HEK293 (cell line): ENCODE measurements at regions not wholly inside any gene's neighbourhood (a gene's known extent, or its start where the extent isn't known, plus 50 kb on each side); places are given as distances from the start of the nearest gene placed in this dataset.

Experiments
- CTCF ChIA-PET: fragments of 350-600 bp; formaldehyde crosslinking; extraction: SDS; loops from one replicate; lab custom pipeline; 2021; ENCODE audit warnings: antibody characterized with exemption; lab: Yijun Ruan, JAX
- POLR2A ChIA-PET: fragments of 300-600 bp; formaldehyde crosslinking; extraction: SDS; loops from one replicate; lab custom pipeline; 2020; ENCODE audit warnings: antibody characterized with exemption, inconsistent platforms; lab: Yijun Ruan, JAX
- H3K27ac ChIP-seq: fragments of 200-500 bp; sonication (Bioruptor generic); 2 replicates; pipeline ENCODE4 v1.5.1; 2014; ENCODE audit warnings: low read depth, low read length, control low read depth, inconsistent platforms; ENCODE audit errors: extremely low read depth
- H3K36me3 ChIP-seq, 2 experiments: fragments of 200-500 bp in 1 of 2; sonication (Bioruptor generic) in 1 of 2; 1 replicate in 1 of 2; 2 replicates in 1 of 2; pipeline ENCODE4 v1.5.1; 2014 to 2017; ENCODE audit warnings: inconsistent platforms in 2 of 2, low read length in 2 of 2; ENCODE audit not compliant: control insufficient read depth in 2 of 2, insufficient read depth in 1 of 2
- H3K4me1 ChIP-seq: fragments of 200-500 bp; sonication (Bioruptor generic); 2 replicates; pipeline ENCODE4 v1.5.1; 2014; ENCODE audit warnings: mild to moderate bottlenecking, low read length, inconsistent platforms; ENCODE audit not compliant: control insufficient read depth, insufficient read depth
- H3K4me3 ChIP-seq: 2 replicates; pipeline ENCODE4 v1.5.1; 2011; ENCODE audit warnings: low read depth, mild to moderate bottlenecking, control low read depth, low read length, moderate library complexity
- H3K9me3 ChIP-seq: fragments of 200-500 bp; sonication (Bioruptor generic); 2 replicates; pipeline ENCODE4 v1.5.1; 2014; ENCODE audit warnings: low read depth, low read length, inconsistent platforms; ENCODE audit not compliant: control insufficient read depth, insufficient read depth
- EGR2 ChIP-seq: fragments of 450-650 bp; formaldehyde crosslinking; IDR thresholded peaks from 2 replicates; pipeline ENCODE4 v1.5.1; 2016; ENCODE audit warnings: low read depth, missing biosample characterization, missing genetic modification characterization
- KLF8 ChIP-seq: fragments of 450-650 bp; formaldehyde crosslinking; IDR thresholded peaks from 2 replicates; pipeline ENCODE4 v1.5.1; 2016; ENCODE audit warnings: missing biosample characterization, missing genetic modification characterization
- PRDM4 ChIP-seq: fragments of 450-650 bp; formaldehyde crosslinking; IDR thresholded peaks from 2 replicates; pipeline ENCODE4 v1.5.1; 2017; ENCODE audit warnings: missing biosample characterization, missing genetic modification characterization
- REPIN1 ChIP-seq: fragments of 450-650 bp; formaldehyde crosslinking; IDR thresholded peaks from 2 replicates; pipeline ENCODE4 v1.5.1; 2017; ENCODE audit warnings: missing biosample characterization, missing genetic modification characterization, low read depth
- SP2 ChIP-seq: fragments of 450-650 bp; formaldehyde crosslinking; IDR thresholded peaks from 2 replicates; pipeline ENCODE4 v1.5.1; 2016; ENCODE audit warnings: missing biosample characterization, missing genetic modification characterization
- YY2 ChIP-seq: fragments of 450-650 bp; formaldehyde crosslinking; IDR thresholded peaks from 2 replicates; pipeline ENCODE4 v1.5.1; 2016; ENCODE audit warnings: missing biosample characterization, missing genetic modification characterization
- ZBTB21 ChIP-seq: fragments of 450-650 bp; formaldehyde crosslinking; IDR thresholded peaks from 2 replicates; pipeline ENCODE4 v1.5.1; 2017; ENCODE audit warnings: missing biosample characterization, missing genetic modification characterization
- ZBTB6 ChIP-seq: fragments of 450-650 bp; formaldehyde crosslinking; IDR thresholded peaks from 2 replicates; pipeline ENCODE4 v1.5.1; 2017; ENCODE audit warnings: missing biosample characterization, missing genetic modification characterization
- ZNF155 ChIP-seq: fragments of 450-650 bp; formaldehyde crosslinking; IDR thresholded peaks from 2 replicates; pipeline ENCODE4 v1.5.1; 2016; ENCODE audit warnings: missing biosample characterization, missing genetic modification characterization
- ZNF174 ChIP-seq: fragments of 450-650 bp; formaldehyde crosslinking; IDR thresholded peaks from 2 replicates; pipeline ENCODE4 v1.5.0; 2017; ENCODE audit warnings: missing biosample characterization, mild to moderate bottlenecking, missing genetic modification characterization
- ZNF19 ChIP-seq: fragments of 450-650 bp; formaldehyde crosslinking; IDR thresholded peaks from 2 replicates; pipeline ENCODE4; 2016; ENCODE audit warnings: missing biosample characterization, missing genetic modification characterization, low read depth
- ZNF2 ChIP-seq: fragments of 450-650 bp; formaldehyde crosslinking; IDR thresholded peaks from 2 replicates; pipeline ENCODE4 v1.5.1; 2016; ENCODE audit warnings: missing biosample characterization, missing genetic modification characterization
- ZNF202 ChIP-seq: fragments of 450-650 bp; formaldehyde crosslinking; IDR thresholded peaks from 2 replicates; pipeline ENCODE4 v1.5.1; 2016; ENCODE audit warnings: missing biosample characterization, missing genetic modification characterization, borderline replicate concordance
- ZNF214 ChIP-seq: fragments of 450-650 bp; formaldehyde crosslinking; IDR thresholded peaks from 2 replicates; pipeline ENCODE4 v1.5.1; 2017; ENCODE audit warnings: missing biosample characterization, mild to moderate bottlenecking, missing genetic modification characterization, borderline replicate concordance
- ZNF221 ChIP-seq: fragments of 450-650 bp; formaldehyde crosslinking; IDR thresholded peaks from 2 replicates; pipeline ENCODE4 v1.5.1; 2017; ENCODE audit warnings: missing biosample characterization, missing genetic modification characterization, borderline replicate concordance
- ZNF248 ChIP-seq: fragments of 450-650 bp; formaldehyde crosslinking; IDR thresholded peaks from 2 replicates; pipeline ENCODE4 v1.5.1; 2017; ENCODE audit warnings: missing biosample characterization, missing genetic modification characterization
- ZNF302 ChIP-seq: fragments of 450-650 bp; formaldehyde crosslinking; IDR thresholded peaks from 2 replicates; pipeline ENCODE4 v1.5.1; 2016; ENCODE audit warnings: missing biosample characterization, missing genetic modification characterization, low read depth
- ZNF341 ChIP-seq: fragments of 450-650 bp; formaldehyde crosslinking; IDR thresholded peaks from 2 replicates; pipeline ENCODE4; 2016; ENCODE audit warnings: low read depth, missing biosample characterization, missing genetic modification characterization
- ZNF596 ChIP-seq: fragments of 450-650 bp; IDR thresholded peaks from 2 replicates; pipeline ENCODE4 v1.5.0; 2018; ENCODE audit warnings: missing biosample characterization, mild to moderate bottlenecking, missing genetic modification characterization, moderate library complexity
- ZSCAN16 ChIP-seq: fragments of 450-650 bp; formaldehyde crosslinking; IDR thresholded peaks from 2 replicates; pipeline ENCODE4 v1.5.1; 2016; ENCODE audit warnings: missing biosample characterization, missing genetic modification characterization
- TF ChIP-seq, protein P1 (sequence below): fragments of 450-650 bp; formaldehyde crosslinking; IDR thresholded peaks from 2 replicates; pipeline ENCODE4 v1.5.1; 2017; ENCODE audit warnings: missing biosample characterization, missing genetic modification characterization
- TF ChIP-seq, protein P2 (sequence below): fragments of 450-650 bp; formaldehyde crosslinking; IDR thresholded peaks from 2 replicates; pipeline ENCODE4 v1.5.1; 2016; ENCODE audit warnings: missing biosample characterization, missing genetic modification characterization
- TF ChIP-seq, protein P3 (sequence below): fragments of 450-650 bp; formaldehyde crosslinking; IDR thresholded peaks from 2 replicates; pipeline ENCODE4 v1.5.1; 2016; ENCODE audit warnings: missing biosample characterization, missing genetic modification characterization
- TF ChIP-seq, protein P4 (sequence below): fragments of 450-650 bp; formaldehyde crosslinking; IDR thresholded peaks from 2 replicates; pipeline ENCODE4 v1.5.1; 2017; ENCODE audit warnings: missing biosample characterization, missing genetic modification characterization

- POLR2A ChIA-PET: interaction anchor here (1.2 to 2.1 kb wide), 2 partner anchors 189 to 218 kb away, joined by 3 to 7 read pairs; partner anchors contain the start of gene NR2F1
- CTCF ChIA-PET: interaction anchor here (0.5 to 2.7 kb wide), 39 partner anchors 11 to 1859 kb away, joined by 3 to 27 read pairs (median 4); partner anchors contain the start of gene NR2F1
- no peak for TF ChIP-seq ZNF221 (tag by site-specific recombination)
- no peak for TF ChIP-seq ZBTB6 (tag by site-specific recombination)
- 0 out of 2 replicates have a peak, but pooled peaks have one; percentile 41 for TF ChIP-seq ZNF2 (tag by site-specific recombination)
- no peak for TF ChIP-seq ZBTB21
- TF ChIP-seq, protein P1, sequence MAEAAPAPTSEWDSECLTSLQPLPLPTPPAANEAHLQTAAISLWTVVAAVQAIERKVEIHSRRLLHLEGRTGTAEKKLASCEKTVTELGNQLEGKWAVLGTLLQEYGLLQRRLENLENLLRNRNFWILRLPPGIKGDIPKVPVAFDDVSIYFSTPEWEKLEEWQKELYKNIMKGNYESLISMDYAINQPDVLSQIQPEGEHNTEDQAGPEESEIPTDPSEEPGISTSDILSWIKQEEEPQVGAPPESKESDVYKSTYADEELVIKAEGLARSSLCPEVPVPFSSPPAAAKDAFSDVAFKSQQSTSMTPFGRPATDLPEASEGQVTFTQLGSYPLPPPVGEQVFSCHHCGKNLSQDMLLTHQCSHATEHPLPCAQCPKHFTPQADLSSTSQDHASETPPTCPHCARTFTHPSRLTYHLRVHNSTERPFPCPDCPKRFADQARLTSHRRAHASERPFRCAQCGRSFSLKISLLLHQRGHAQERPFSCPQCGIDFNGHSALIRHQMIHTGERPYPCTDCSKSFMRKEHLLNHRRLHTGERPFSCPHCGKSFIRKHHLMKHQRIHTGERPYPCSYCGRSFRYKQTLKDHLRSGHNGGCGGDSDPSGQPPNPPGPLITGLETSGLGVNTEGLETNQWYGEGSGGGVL: no peak
- TF ChIP-seq, protein P2, sequence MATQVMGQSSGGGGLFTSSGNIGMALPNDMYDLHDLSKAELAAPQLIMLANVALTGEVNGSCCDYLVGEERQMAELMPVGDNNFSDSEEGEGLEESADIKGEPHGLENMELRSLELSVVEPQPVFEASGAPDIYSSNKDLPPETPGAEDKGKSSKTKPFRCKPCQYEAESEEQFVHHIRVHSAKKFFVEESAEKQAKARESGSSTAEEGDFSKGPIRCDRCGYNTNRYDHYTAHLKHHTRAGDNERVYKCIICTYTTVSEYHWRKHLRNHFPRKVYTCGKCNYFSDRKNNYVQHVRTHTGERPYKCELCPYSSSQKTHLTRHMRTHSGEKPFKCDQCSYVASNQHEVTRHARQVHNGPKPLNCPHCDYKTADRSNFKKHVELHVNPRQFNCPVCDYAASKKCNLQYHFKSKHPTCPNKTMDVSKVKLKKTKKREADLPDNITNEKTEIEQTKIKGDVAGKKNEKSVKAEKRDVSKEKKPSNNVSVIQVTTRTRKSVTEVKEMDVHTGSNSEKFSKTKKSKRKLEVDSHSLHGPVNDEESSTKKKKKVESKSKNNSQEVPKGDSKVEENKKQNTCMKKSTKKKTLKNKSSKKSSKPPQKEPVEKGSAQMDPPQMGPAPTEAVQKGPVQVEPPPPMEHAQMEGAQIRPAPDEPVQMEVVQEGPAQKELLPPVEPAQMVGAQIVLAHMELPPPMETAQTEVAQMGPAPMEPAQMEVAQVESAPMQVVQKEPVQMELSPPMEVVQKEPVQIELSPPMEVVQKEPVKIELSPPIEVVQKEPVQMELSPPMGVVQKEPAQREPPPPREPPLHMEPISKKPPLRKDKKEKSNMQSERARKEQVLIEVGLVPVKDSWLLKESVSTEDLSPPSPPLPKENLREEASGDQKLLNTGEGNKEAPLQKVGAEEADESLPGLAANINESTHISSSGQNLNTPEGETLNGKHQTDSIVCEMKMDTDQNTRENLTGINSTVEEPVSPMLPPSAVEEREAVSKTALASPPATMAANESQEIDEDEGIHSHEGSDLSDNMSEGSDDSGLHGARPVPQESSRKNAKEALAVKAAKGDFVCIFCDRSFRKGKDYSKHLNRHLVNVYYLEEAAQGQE (tag by site-specific recombination): no peak
- TF ChIP-seq KLF8 (tag by site-specific recombination): no peak
- no peak for TF ChIP-seq PRDM4 (tag by site-specific recombination)
- TF ChIP-seq ZNF596 (tag by site-specific recombination): no peak
- no peak for TF ChIP-seq YY2 (tag by site-specific recombination)
- TF ChIP-seq, protein P3, sequence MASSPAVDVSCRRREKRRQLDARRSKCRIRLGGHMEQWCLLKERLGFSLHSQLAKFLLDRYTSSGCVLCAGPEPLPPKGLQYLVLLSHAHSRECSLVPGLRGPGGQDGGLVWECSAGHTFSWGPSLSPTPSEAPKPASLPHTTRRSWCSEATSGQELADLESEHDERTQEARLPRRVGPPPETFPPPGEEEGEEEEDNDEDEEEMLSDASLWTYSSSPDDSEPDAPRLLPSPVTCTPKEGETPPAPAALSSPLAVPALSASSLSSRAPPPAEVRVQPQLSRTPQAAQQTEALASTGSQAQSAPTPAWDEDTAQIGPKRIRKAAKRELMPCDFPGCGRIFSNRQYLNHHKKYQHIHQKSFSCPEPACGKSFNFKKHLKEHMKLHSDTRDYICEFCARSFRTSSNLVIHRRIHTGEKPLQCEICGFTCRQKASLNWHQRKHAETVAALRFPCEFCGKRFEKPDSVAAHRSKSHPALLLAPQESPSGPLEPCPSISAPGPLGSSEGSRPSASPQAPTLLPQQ (tag by site-specific recombination): no peak
- TF ChIP-seq ZNF19 (tag by site-specific recombination): no peak
- no peak for TF ChIP-seq ZNF174 (tag by site-specific recombination)
- TF ChIP-seq SP2 (tag by site-specific recombination): no peak
- TF ChIP-seq ZSCAN16 (tag by site-specific recombination): no peak
- no peak for TF ChIP-seq EGR2 (tag by site-specific recombination)
- TF ChIP-seq ZNF214 (tag by site-specific recombination): no peak
- TF ChIP-seq ZNF341 (tag by site-specific recombination): no peak
- no peak for TF ChIP-seq ZNF248 (tag by site-specific recombination)
- TF ChIP-seq ZNF202 (tag by site-specific recombination): no peak
- TF ChIP-seq REPIN1 (tag by site-specific recombination): no peak
- TF ChIP-seq, protein P4, sequence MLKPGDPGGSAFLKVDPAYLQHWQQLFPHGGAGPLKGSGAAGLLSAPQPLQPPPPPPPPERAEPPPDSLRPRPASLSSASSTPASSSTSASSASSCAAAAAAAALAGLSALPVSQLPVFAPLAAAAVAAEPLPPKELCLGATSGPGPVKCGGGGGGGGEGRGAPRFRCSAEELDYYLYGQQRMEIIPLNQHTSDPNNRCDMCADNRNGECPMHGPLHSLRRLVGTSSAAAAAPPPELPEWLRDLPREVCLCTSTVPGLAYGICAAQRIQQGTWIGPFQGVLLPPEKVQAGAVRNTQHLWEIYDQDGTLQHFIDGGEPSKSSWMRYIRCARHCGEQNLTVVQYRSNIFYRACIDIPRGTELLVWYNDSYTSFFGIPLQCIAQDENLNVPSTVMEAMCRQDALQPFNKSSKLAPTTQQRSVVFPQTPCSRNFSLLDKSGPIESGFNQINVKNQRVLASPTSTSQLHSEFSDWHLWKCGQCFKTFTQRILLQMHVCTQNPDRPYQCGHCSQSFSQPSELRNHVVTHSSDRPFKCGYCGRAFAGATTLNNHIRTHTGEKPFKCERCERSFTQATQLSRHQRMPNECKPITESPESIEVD: no peak
- no peak for TF ChIP-seq ZNF155 (tag by site-specific recombination)
- TF ChIP-seq ZNF302 (tag by site-specific recombination): no peak
Observed at GRCh38 chr5:93800988-93801811, 59.8 kb upstream of the POU5F2 start.

More at GRCh38 chr5:93800988-93801811, 59.8 kb upstream of the POU5F2 start:
- no peaks in the 10 kb centered on the region for H3K36me3 ChIP-seq
- H3K27ac ChIP-seq: no peak overlapping the region
- peaks cover 7% of the 10 kb centered on the region for H3K4me1 ChIP-seq
- no peaks in the 10 kb centered on the region for H3K9me3 ChIP-seq
- no peak overlapping the region for H3K4me3 ChIP-seq
